ENCODE measurements at regions not wholly inside any gene's neighbourhood (a gene's known extent, or its start where the extent isn't known, plus 50 kb on each side); places are given as distances from the start of the nearest gene placed in this dataset.
"Not testable (repeated sequence)": the region's sequence is repeated elsewhere in the genome, so short reads cannot be mapped to it uniquely, and the experiment has no call there.

- Mint-ChIP-seq H3K9me3 (peaks cover 3% of the 10 kb centered on the region), H3K36me3 (no peaks in the 10 kb centered on the region), H3K27ac (no peak overlapping the region), H3K4me3 (no peak overlapping the region), H3K4me1 (no peaks in the 10 kb centered on the region)
- ATAC-seq (no peak), DNase-seq (ENCODE audit: low spot score in 2 of 2) (no peak)
Observed at GRCh38 chr6:19552076-19552475, 285.1 kb upstream of the ID4 start.

- DNase-seq (ENCODE audit: low spot score in 2 of 2) = no peak
Observed at GRCh38 chr6:19552588-19552987, 284.6 kb upstream of the ID4 start.

GRCh38 chr6:19554356-19555225 lies 282.6 kb upstream of the ID4 start:
- no peak for DNase-seq (ENCODE audit: low spot score in 2 of 2)
- Mint-ChIP-seq H3K4me1 (no peaks in the 10 kb centered on the region), H3K27ac (no peak overlapping the region), H3K9me3 (peaks cover 3% of the 10 kb centered on the region), H3K36me3 (no peaks in the 10 kb centered on the region), H3K4me3 (no peak overlapping the region)
- no peak for ATAC-seq

More at GRCh38 chr6:19552588-19552987, 284.6 kb upstream of the ID4 start:
- Mint-ChIP-seq H3K4me3 (no peak overlapping the region), H3K27ac (no peak overlapping the region), H3K9me3 (peaks cover 3% of the 10 kb centered on the region), H3K36me3 (no peaks in the 10 kb centered on the region), H3K4me1 (no peaks in the 10 kb centered on the region)
- ATAC-seq = no peak

- ATAC-seq (no peak), DNase-seq (ENCODE audit: low spot score in 2 of 2) (no peak)
- H3K4me1 Mint-ChIP-seq = no peaks in the 10 kb centered on the region
- no peak overlapping the region for H3K4me3 Mint-ChIP-seq
- H3K9me3 Mint-ChIP-seq = peaks cover 9% of the 10 kb centered on the region
- no peaks in the 10 kb centered on the region for H3K36me3 Mint-ChIP-seq
- H3K27ac Mint-ChIP-seq = no peak overlapping the region
Observed at GRCh38 chr6:19557191-19557590, 280.0 kb upstream of the ID4 start.

- DNase-seq (ENCODE audit: low spot score in 2 of 2) (no peak), ATAC-seq (no peak)
- Mint-ChIP-seq H3K4me1 (no peaks in the 10 kb centered on the region), H3K27ac (no peak overlapping the region), H3K36me3 (no peaks in the 10 kb centered on the region), H3K4me3 (no peak overlapping the region), H3K9me3 (peaks cover 7% of the 10 kb centered on the region)
Observed at GRCh38 chr6:19558201-19558600, 279.0 kb upstream of the ID4 start.

- Mint-ChIP-seq H3K4me3 (no peak overlapping the region), H3K9me3 (peaks cover 6% of the 10 kb centered on the region), H3K4me1 (no peaks in the 10 kb centered on the region), H3K27ac (no peak overlapping the region), H3K36me3 (no peaks in the 10 kb centered on the region)
- ATAC-seq = no peak
- no peak for DNase-seq (ENCODE audit: low spot score in 2 of 2)
Observed at GRCh38 chr6:19558934-19559333, 278.2 kb upstream of the ID4 start.

- Mint-ChIP-seq H3K36me3 (no peaks in the 10 kb centered on the region), H3K4me1 (no peaks in the 10 kb centered on the region), H3K4me3 (no peak overlapping the region), H3K9me3 (peaks cover 6% of the 10 kb centered on the region), H3K27ac (no peak overlapping the region)
- DNase-seq (ENCODE audit: low spot score in 2 of 2) (no peak), ATAC-seq (no peak)
Observed at GRCh38 chr6:19562468-19562867, 274.7 kb upstream of the ID4 start.

- ATAC-seq (no peak), DNase-seq (ENCODE audit: low spot score in 2 of 2) (no peak)
- Mint-ChIP-seq H3K9me3 (peaks cover 10% of the 10 kb centered on the region), H3K4me1 (no peaks in the 10 kb centered on the region), H3K4me3 (no peak overlapping the region), H3K36me3 (no peaks in the 10 kb centered on the region), H3K27ac (no peak overlapping the region)
Observed at GRCh38 chr6:19569563-19569962, 267.6 kb upstream of the ID4 start.

- Mint-ChIP-seq H3K27ac (no peak overlapping the region), H3K4me3 (no peak overlapping the region), H3K36me3 (no peaks in the 10 kb centered on the region), H3K9me3 (peaks cover 10% of the 10 kb centered on the region), H3K4me1 (no peaks in the 10 kb centered on the region)
- ATAC-seq (no peak), DNase-seq (ENCODE audit: low spot score in 2 of 2) (no peak)
Observed at GRCh38 chr6:19571176-19571575, 266.0 kb upstream of the ID4 start.

GRCh38 chr6:19578481-19578880 lies 258.7 kb upstream of the ID4 start:
- DNase-seq (ENCODE audit: low spot score in 2 of 2) = no peak
- H3K4me3 Mint-ChIP-seq = no peak overlapping the region
- no peak for ATAC-seq
- H3K9me3 Mint-ChIP-seq = peaks cover 5% of the 10 kb centered on the region
- no peak overlapping the region for H3K27ac Mint-ChIP-seq
- H3K36me3 Mint-ChIP-seq = no peaks in the 10 kb centered on the region
- H3K4me1 Mint-ChIP-seq = no peaks in the 10 kb centered on the region

- H3K36me3 Mint-ChIP-seq; DNase-seq (ENCODE audit: low spot score in 2 of 2); H3K27ac Mint-ChIP-seq; ATAC-seq; H3K4me1 Mint-ChIP-seq; H3K4me3 Mint-ChIP-seq: not testable (repeated sequence)
- H3K9me3 Mint-ChIP-seq = peaks cover 12% of the 10 kb centered on the region
Observed at GRCh38 chr6:19584207-19584606, 253.0 kb upstream of the ID4 start.

GRCh38 chr6:19587238-19587942 lies 249.8 kb upstream of the ID4 start:
- no peak overlapping the region for H3K4me3 Mint-ChIP-seq
- H3K9me3 Mint-ChIP-seq = peaks cover 12% of the 10 kb centered on the region
- no peaks in the 10 kb centered on the region for H3K4me1 Mint-ChIP-seq
- DNase-seq (ENCODE audit: low spot score in 2 of 2) = no peak
- H3K36me3 Mint-ChIP-seq = no peaks in the 10 kb centered on the region
- ATAC-seq = no peak
- H3K27ac Mint-ChIP-seq = no peak overlapping the region

GRCh38 chr6:19590501-19591131 lies 246.6 kb upstream of the ID4 start:
- Mint-ChIP-seq H3K4me3 (no peak overlapping the region), H3K36me3 (no peaks in the 10 kb centered on the region), H3K4me1 (no peaks in the 10 kb centered on the region), H3K9me3 (peaks cover 5% of the 10 kb centered on the region), H3K27ac (no peak overlapping the region)
- DNase-seq (ENCODE audit: low spot score in 2 of 2) (no peak), ATAC-seq (no peak)

- H3K36me3 Mint-ChIP-seq = no peaks in the 10 kb centered on the region
- no peak overlapping the region for H3K4me3 Mint-ChIP-seq
- ATAC-seq = no peak
Observed at GRCh38 chr6:19597809-19598320, 239.3 kb upstream of the ID4 start.

GRCh38 chr6:19599796-19600464 lies 237.2 kb upstream of the ID4 start:
- no peaks in the 10 kb centered on the region for H3K4me1 Mint-ChIP-seq
- DNase-seq (ENCODE audit: low spot score in 2 of 2) (no peak), ATAC-seq (no peak)
- no peak overlapping the region for H3K4me3 Mint-ChIP-seq
- no peaks in the 10 kb centered on the region for H3K36me3 Mint-ChIP-seq
- no peak overlapping the region for H3K27ac Mint-ChIP-seq
- peaks cover 3% of the 10 kb centered on the region for H3K9me3 Mint-ChIP-seq

More at GRCh38 chr6:19597809-19598320, 239.3 kb upstream of the ID4 start:
- Mint-ChIP-seq H3K9me3 (peaks cover 3% of the 10 kb centered on the region), H3K27ac (no peak overlapping the region), H3K4me1 (no peaks in the 10 kb centered on the region)
- no peak for DNase-seq (ENCODE audit: low spot score in 2 of 2)
